AML-193 (cell line): ENCODE measurements at regions not wholly inside any gene's neighbourhood (a gene's known extent, or its start where the extent isn't known, plus 50 kb on each side); places are given as distances from the start of the nearest gene placed in this dataset.
"Not testable (repeated sequence)": the region's sequence is repeated elsewhere in the genome, so short reads cannot be mapped to it uniquely, and the experiment has no call there.

Experiments used
- DNase-seq, 2 experiments: peaks; one replicate each; lab custom pipeline; 2025; lab: John Stamatoyannopoulos, UW

DNA sequence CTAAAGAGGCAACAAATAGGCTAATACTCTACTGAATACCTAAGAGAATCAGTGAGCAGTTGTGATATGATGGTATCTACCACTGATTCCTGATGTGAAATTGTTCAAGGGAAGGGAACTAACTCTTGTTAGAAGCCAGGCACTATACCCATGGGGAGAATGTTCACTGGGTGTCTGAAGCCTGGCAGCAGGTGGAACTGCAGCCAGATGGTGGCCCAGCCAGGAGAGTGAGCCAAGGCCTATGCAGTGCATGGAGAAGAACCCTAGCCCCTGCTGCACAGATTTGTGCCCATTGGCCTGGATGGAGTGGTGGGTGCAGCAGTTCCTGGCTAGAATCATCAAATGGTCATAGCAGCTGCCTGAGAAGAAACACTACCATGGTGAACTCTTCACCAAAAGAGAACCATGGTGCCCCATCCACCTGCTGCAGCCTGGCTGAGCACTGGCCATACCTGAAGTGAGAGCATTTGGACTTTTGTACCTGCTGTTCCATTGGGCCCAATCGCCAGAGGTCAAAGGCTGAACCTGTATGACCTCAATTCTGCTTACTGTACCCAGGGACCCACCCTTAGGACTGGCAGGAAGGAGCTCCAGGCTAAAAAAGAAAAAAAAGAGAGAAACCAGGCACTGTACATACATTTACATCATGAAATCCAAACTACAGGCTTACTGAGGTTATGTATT, 118.8 kb upstream of the IVNS1ABP start:
- no peak for DNase-seq

DNA sequence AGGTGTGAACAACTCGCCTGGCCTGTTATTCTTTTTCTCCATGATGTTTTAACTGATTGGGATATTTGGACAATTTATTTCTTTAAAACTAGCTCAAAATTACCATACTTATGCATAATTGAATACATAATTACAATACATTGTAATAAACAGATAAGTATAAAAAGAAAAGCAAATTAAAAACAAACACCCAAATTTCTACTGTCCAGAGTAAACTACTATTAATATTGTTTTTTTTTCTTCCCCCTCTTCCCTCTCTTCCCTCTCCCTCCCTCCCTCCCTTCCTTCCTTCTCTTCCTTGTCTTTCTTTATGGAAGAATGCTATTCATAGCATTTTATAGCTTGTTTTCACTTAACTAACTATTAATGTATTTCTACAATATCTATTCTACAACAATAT, 117.7 kb upstream of the IVNS1ABP start:
- no peak for DNase-seq

DNA sequence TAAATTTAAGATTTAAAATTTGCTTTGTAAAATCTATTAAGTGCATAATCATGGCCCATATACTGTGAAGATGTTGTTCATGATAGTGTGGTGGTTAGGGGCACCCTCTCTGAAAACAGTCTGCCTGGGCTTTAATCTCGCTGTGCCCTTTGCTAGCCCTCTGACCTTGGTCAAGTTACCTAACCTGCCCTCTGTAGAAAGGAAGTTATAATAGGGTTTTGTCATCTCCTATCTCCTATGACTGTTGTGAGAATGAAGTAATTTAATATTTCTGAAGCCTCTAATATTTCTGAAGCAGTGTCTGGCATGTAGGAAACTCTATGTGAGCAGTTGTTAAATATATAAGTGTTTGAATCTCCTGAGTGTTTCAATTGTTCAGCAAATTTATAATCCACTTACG, 116.6 kb upstream of the IVNS1ABP start:
- DNase-seq = peak; percentile 25 to 27

DNA sequence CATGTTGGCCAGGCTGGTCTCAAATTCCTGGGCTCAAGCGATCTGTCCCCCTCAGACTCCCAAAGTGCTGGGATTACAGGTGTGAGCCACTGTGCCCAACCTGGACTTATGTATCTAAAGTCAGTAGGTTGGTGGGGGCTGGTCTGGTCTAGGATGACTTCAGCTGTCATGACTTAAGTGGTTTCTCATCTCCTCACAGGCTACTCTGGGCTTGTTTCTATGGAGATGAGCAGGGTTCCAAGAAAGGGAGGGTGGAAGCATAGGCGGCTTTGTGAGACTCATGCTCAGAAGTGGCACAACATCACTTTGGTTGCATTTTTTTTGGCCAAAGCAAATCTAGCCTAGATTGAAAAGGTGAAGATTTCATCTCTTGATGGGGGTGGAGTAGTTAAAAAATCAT, 115.9 kb upstream of the IVNS1ABP start:
- no peak for DNase-seq

DNA sequence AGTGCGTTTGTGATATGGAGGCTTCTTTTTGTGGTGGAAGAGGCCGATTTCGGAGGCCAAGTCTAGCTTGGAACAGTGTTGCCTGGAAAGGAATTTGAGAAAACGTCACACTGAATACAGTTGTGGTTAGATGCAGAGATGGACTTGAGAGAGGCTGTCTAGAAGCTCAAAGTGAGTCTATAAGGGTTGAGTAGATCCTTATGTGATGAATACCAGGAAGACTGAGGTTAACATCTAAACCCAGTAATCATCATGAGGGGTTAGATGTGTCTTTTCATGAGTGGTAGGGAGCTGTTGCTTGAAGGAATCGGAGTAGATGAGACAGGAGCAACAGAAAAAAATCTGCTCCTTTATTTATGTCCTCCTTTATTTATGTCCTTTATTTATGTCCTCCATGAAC, 114.6 kb upstream of the IVNS1ABP start:
- no peak for DNase-seq

DNA sequence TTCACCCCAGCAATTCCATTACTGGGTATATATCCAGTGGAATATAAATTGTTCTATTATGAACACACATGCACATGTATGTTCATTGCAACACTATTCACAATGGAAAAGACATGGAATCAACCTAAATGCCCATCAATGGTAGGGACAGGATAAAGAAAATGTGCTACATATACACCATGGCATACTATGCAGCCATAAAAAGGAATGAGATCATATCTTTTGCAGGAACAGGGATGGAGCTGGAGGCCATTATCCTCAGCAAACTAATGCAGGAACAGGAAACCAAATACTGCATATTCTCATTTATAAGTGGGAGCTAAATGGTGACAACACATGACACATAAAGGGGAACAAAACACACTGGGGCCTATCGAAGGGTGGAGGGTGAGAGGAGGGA, 112.6 kb upstream of the IVNS1ABP start:
- DNase-seq = not testable (repeated sequence)

DNA sequence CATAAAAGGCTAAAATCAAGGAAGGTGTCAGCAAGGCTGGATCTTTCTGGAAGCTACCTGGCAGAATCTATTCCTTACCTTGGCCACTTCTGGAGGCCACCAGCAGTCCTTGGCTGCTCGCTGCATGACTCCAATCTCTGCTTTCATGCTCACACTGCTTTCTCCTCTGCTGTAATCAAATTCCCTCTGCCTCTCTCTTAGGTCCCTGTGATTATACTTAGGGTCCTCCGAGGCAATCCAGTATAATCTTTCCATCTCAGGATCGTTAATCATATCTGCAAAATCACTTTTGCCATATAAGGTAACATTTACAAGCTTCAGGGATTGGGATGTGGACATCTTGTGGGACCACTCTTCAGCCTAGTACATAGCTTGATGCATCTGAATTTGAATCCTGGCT, 110.7 kb upstream of the IVNS1ABP start:
- no peak for DNase-seq

DNA sequence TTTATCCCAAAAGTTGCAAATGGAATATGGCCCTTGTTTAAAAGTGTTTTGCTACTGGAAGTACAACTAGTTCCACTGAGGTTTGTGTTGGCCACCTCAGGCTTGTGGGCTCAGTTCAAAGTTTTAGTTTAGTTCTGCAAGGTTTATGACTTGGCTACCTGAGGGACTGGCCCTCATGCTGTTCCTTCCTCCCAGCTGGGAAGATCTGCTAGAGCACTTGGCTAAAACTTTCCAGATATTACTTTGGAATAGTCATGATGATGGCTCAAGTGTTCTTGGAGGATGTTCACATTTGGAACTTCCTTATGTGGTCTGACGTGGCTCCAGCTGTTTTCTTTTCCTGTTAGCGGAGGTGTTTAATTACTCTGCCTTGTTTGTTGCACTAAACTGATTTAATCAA, 110.2 kb upstream of the IVNS1ABP start:
- DNase-seq = no peak

DNA sequence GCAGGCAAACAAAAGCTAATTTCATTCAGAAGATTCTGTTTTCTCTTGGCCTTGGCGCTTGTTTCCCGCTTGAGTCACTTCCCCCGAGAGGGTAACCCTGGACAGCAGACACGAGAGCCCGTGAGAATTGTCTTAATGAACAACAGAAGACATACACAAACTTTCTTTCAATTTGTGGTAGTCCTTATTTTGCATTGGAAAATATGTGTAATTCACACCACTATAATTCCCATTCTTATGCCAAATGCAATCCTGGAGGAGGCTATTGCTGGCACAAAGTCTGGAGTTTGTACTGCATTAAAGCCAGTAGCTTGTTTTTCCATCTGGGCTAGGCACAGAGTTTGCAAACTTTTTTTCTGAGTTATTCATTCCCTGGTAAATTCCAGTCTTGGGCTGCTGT, 109.8 kb upstream of the IVNS1ABP start:
- DNase-seq = no peak

DNA sequence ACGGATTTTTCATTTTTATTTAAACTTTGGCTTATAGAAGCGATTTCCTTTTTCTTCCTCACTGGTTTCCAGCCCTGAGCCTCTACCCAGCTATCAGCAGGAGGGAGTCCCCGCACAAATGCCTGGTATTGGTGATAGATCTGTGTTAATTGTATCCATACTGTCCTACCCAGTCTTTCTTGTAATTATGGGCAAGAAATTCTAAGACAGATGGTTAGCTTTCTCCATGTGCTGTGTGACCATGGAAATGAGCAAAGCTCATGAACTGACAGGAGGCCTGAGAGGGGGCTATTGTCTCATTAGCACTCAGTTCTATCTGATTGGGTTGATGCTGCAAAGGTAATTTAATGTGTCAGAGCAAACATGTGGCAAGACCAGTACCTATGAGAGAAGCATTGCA, 108.1 kb upstream of the IVNS1ABP start:
- DNase-seq = no peak

DNA sequence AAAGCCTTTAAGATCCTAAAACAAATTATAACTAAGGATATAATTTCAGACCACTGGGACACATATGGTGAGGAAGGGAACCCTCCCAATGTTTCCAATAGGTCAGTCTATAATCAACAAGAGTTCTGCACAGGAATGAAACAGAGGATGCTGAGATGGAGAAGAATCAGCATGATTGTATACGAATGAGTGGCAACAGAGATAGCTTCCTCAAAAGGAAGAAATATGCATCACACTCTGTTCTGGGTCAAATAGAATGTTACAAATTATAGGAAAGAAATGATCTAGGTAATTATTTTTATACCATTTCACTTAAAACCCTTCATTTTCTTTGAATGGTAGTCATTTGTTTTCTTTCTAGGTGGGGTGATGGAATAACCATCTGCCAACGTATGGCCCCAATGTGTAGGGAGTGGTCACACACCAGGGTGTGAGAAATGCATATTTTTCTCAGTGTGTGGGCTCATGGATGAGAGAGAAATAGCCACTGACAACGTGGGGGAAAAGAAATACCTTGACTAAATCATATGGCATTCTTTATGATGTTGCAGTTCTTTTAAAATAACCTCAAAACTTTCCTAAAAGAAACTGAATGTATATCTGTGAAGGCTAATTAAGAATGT, 104.6 kb upstream of the IVNS1ABP start:
- no peak for DNase-seq

DNA sequence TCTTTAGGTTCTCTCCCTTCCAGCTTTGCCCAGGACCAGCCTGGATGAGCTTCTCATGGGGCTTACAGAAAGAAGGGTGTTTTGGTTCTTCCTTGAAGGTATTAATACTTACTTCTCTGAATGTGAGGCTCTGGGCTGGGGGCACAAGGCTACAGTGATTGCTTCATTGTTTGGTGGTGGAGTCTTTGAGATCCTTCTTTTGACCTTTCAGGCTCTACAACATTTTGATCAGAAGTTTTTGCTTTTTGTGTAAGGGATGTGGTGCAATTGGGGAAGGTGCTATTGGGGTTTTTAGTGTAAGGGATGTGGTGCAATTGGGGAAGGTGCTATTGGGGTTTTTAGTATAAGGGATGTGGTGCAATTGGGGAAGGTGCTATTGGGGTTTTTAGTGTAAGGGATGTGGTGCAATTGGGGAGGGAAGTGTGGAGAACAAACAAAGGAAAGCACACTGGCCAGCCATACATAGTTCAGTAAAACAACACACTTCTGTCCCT, 103.6 kb upstream of the IVNS1ABP start:
- peak; percentile 95 for DNase-seq

DNA sequence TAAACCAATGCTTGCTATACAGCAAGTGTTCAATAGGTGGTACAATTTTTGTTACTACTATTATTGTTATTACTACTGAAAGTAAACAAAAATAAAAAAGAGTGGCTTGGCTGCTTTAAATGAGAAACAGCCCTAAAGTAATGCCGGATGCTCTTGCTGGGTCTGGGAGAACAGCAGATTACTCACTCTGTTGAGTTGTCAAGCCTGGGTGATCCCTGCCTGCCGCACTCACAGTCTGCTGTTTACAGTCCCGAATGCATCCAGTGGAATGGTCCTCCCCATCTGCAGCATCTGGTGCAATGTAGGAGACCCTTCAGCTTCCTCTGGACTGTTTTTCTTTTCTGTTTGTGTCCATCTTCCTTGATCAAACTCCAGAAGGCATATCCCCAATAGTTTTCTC, 102.7 kb upstream of the IVNS1ABP start:
- DNase-seq = no peak

DNA sequence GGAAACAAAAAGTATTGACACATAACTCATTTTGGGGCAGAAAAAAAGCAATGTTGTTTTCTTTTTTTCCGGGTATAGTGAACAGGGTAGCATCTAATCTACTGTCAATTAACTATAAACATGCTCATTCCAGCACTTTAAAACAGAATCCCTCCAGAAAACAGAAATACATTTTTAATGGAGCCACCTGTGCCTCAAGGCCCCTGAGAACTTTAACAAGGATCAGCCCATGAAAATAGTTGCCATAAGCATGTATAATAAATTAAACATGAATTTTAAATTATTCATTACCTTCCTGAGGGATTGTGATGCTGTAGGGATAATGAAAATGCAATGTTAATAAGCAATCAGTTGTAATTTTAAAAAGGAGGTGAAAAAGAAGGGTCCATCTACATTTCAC, 101.4 kb upstream of the IVNS1ABP start:
- no peak for DNase-seq

DNA sequence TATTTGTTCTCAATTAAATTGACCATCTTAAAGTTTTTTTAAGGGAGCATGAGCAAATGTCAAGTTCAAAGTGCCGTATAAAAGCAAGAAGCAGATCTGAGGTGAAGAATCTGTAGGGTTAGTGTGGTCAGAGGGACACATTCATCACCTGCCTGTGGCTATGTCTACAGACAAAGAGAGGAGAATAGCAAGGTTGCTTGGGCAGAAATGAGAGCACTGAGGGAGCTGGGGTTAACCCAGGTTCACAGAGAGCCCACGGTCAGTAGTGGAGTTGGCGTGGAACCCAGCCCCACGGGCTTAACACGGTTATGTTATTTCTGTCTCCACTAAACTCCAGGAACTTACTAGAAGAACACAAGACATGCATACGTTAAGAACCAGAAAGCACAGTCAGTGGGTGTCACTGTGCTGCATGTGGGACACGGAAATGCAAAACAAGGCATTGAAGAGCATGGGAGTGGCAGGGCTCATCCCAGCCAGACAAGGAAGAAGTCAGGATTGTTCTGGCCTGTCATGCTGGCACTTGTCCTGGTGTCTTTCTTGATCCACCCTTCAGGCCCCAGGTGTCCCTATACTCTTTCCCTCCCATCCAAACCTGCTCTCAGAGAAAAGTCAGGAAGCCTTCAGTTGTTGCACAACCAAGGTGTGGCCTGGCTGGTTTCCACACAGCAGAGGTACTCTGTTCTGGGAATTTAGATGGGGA, 95.5 kb upstream of the IVNS1ABP start:
- DNase-seq = no peak

DNA sequence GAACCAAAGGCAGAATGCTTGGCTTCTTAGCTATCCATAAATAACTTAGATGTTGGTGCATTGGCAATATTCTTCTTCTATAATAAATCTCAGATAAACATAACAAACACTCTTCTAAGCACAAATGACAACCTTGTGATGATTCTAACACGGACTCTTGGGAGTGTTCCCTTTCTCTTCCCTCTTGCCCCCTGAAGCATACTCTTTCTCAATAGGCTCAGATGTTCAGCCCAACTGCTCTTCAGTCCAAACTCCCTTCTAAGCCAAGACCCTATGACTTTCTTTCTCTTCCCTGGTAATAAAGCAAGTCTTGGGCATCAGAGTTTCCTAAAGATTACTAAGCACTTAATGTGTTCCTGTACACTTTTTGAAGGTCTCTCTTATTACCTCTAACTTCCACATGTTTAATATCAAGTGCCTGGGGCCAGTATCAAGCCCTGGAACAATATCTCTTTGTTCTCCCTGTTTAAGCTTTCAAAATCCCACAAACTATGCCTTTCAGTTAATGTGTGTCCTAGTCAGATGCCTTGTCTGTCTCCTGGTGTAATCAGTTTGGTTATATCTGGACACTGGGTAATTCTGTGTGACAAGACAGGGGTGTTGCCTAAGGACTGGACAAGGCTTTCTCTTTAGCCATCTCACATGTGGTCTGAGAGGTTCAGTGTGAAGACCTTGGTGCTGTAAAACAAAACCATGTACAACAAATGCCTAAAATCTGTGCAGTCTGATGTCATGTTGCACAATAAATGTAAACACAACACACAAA, 92.9 kb upstream of the IVNS1ABP start:
- no peak for DNase-seq

DNA sequence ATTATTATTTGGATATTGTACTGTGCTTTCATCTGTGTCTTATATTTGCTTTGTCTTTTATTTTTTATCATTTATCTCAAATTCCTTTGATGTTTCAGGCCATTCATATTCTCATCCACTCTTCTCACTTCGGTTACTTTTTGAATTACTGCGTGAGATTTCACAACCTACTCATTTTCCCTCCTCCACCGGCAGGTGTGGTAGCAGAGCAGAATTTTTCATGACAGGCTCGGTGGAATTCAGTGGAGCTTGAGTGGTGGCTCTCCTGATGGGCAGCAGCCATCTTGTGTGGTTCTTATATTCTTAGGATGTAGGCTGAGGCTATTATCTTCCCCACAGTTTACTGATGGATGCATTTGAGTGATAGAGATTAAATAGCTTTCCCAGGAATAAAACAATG, 92.3 kb upstream of the IVNS1ABP start:
- DNase-seq = no peak

DNA sequence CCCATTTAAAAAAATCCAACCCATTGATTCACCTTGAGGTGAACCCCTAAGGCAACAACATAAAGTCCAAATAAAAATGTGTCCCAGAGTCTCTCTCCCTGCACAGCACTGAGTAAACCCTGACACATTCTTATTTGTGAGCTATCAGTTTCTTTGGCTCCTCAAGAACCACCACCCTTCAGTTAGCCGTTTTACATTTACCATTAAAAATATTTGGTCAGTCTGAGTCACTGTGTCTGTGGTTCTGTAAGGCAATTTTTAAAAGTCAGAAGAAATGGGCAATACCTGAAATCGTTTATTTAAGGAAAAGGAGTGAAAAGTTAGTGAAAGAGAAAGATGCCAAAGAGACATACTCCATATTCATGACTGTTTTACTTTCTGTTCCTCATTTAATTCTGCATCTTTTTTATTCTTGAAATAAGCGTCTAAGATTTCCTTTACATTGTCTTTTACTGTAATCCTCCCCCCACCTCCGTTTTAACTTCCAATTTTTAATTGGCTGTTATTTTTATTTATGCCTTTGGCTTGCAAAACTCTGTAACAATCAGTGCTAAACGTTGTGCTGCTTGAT, 91.7 kb upstream of the IVNS1ABP start:
- DNase-seq = no peak

DNA sequence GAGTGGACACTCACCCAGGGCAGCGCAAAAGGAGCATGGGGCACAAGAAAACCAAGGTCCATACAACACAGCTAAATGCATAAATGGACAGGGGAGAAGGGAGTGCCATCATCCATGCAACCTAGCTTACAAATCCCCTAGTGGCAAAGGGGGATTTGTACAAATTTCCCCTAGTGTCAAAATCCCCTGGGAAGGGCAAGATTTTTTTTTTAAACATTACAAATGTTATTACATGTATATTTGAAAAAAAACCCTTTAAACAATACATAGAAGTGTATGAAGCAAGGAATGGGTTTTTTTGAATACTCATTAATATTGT, 89.6 kb upstream of the IVNS1ABP start:
- DNase-seq = no peak

DNA sequence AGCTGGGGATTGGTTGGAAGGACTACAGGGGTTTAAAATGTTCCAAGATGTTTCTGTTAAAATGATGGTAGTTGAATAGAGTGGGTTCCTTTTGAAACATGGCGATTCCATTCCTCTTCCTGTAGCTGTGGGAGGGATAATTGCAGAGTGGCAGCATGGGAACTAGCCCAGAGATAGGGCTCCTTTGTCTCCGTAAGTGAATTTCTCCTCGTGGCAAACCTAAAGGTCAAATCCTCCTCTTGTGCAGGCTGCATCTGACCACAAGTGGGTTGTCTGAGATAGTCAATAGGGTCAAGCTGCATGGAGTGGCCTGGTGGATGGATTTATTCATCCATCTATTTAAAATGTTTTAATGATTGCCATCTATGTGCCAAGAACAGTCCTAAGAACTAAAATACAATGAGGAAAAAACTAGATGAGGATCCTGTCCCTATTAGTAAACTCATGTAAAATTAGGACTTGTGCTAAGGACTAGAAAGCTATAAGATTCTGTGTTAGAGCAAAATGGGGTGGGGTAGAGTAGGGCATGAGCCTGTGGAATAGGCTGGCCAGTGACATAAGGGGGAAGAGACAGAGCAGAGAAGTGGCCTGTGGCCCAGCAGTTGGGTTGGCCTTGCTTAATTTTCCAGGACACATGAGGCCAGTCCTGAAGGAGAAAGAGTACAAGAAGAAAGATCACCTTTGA, 89.1 kb upstream of the IVNS1ABP start:
- DNase-seq = no peak

DNA sequence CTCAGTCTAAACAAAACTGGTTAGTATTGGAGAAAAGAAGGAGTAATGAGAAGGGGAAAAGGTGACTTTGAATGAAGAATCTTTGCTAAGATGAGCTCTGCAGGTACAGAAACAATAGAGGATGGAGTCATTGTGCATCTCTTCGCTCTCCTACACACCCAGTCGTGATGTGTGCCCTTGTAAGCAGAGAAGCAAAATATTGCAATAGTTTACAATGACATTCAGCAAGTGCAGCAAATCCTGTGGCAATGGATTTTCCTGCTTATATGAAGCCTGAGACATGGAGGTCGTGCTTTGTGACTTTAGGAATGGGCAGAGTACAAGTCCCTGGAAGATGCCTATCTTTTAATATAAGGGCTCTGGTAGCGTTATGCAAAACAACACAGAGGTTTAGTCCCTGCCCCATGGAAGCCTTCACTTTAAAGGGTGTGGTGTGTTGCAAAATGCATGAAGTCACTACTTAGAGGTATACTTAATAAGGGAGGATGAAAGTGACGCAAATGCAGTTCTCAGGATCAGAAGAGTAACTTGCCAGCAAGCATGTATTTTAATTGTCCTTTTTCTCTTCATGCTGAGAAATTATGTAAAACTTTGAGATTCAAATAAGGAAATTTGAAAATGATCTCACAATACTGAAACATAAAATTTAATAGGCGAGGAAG, 88.0 kb upstream of the IVNS1ABP start:
- DNase-seq = no peak
